OCI-LY3 (cell line): ENCODE measurements at regions not wholly inside any gene's neighbourhood (a gene's known extent, or its start where the extent isn't known, plus 50 kb on each side); places are given as distances from the start of the nearest gene placed in this dataset.

Experiments used
- CTCF ChIP-seq: fragments of 200-600, 300-600 bp; sonication (generic); IDR thresholded peaks from 2 replicates; pipeline ENCODE4 v1.5.1; 2014; ENCODE audit warnings: antibody characterized with exemption, low read length, low read depth
- EZH2phosphoT487 ChIP-seq: fragments of 200-600 bp; shearing (Covaris generic); IDR thresholded peaks from 2 replicates; pipeline ENCODE4 v1.6.1; 2018; ENCODE audit warnings: antibody characterized with exemption, mixed run types, low read depth

DNA sequence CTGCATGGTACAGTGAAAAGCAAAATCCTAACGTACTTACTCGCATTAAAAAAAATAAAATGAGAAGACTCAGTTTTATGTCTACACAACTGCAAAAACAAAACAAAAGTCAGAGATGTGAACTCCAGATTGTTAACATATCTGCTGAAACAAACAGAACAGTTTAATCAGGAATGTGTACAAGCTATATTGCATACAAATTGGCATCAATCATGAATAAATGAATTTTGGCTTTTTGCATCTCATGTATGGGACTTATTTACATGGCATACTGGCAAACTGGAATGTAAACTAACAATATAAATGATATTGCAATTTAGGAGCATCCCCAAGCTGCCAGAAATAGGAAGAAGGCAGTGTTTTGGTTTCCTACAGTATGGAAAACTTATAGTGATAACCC, 79.6 kb upstream of the NSMCE3 start:
- TF ChIP-seq CTCF = no peak
- TF ChIP-seq EZH2phosphoT487 = no peak
